Dermis microvascular lymphatic vessel endothelial cell (primary cell): ENCODE measurements at regions not wholly inside any gene's neighbourhood (a gene's known extent, or its start where the extent isn't known, plus 50 kb on each side); places are given as distances from the start of the nearest gene placed in this dataset.

Experiments
- DNase-seq, 2 donors: peaks; one replicate each; pipeline versions ENCODE4 v3.0.0 to v3.0.0-alpha.2; 2010; ENCODE audit warnings: low read depth in 2 of 2

GRCh38 chr11:128301756-128302155 is 285.6 kb downstream of the ETS1 start:
- no peak for DNase-seq

- DNase-seq, result no peak
Observed at GRCh38 chr11:128300785-128301184, 286.6 kb downstream of the ETS1 start.

GRCh38 chr11:128299132-128299726 is 288.1 kb downstream of the ETS1 start:
- DNase-seq, result no peak

GRCh38 chr11:128298271-128298670 is 289.1 kb downstream of the ETS1 start:
- no peak for DNase-seq

- no peak for DNase-seq
Observed at GRCh38 chr11:128297805-128298204, 289.6 kb downstream of the ETS1 start.

- DNase-seq, result no peak
Observed at GRCh38 chr11:128297091-128297651, 290.2 kb downstream of the ETS1 start.

- DNase-seq, result peak in 1 of 2 donors; percentile 23
Observed at GRCh38 chr11:128294671-128295050, 292.7 kb downstream of the ETS1 start.

GRCh38 chr11:128294001-128294670 is 293.2 kb downstream of the ETS1 start:
- no peak for DNase-seq

- no peak for DNase-seq
Observed at GRCh38 chr11:128291835-128292234, 295.5 kb downstream of the ETS1 start.

GRCh38 chr11:128291007-128291406 is 296.4 kb downstream of the ETS1 start:
- DNase-seq, result no peak

GRCh38 chr11:128290106-128290840 is 297.1 kb downstream of the ETS1 start:
- DNase-seq, result peak; percentile 75 to 81

GRCh38 chr11:128289048-128289447 is 298.3 kb downstream of the ETS1 start:
- DNase-seq, result no peak

- peak in 1 of 2 donors; percentile 19 for DNase-seq
Observed at GRCh38 chr11:128288368-128288767, 299.0 kb downstream of the ETS1 start.

GRCh38 chr11:128285321-128285720 is 302.0 kb downstream of the ETS1 start:
- no peak for DNase-seq

GRCh38 chr11:128284634-128285033 is 302.7 kb downstream of the ETS1 start:
- no peak for DNase-seq

- peak in 1 of 2 donors; percentile 29 for DNase-seq
Observed at GRCh38 chr11:128283451-128283850, 303.9 kb downstream of the ETS1 start.

- no peak for DNase-seq
Observed at GRCh38 chr11:128282053-128282452, 305.3 kb downstream of the ETS1 start.

GRCh38 chr11:128279866-128280265 is 307.5 kb downstream of the ETS1 start:
- DNase-seq, result no peak

- DNase-seq, result no peak
Observed at GRCh38 chr11:128273736-128274135, 313.6 kb downstream of the ETS1 start.

GRCh38 chr11:128271401-128271800 is 316.0 kb downstream of the ETS1 start:
- peak in 1 of 2 donors; percentile 33 for DNase-seq

GRCh38 chr11:128269466-128269865 is 317.9 kb downstream of the ETS1 start:
- DNase-seq, result no peak

GRCh38 chr11:128266893-128267292 is 320.5 kb downstream of the ETS1 start:
- DNase-seq, result no peak
